IMR-90 (cell line): ENCODE measurements at regions not wholly inside any gene's neighbourhood (a gene's known extent, or its start where the extent isn't known, plus 50 kb on each side); places are given as distances from the start of the nearest gene placed in this dataset.

ENCODE experiments used
- ATAC-seq: fragments of 200-7000 bp; cut with Tn5 transposase; 2 replicates; pipeline ENCODE4 v1.9.1; 2020; ENCODE audit warnings: low read depth, mild to moderate bottlenecking, moderate library complexity
- BruUV-seq: library from RNA; stranded (reverse); fragments of 400-500 nt; replicated peaks from 2 replicates; lab custom pipeline; 2021; lab: Mats Ljungman, UMichigan
- CTCF ChIA-PET: fragments of 300-600 bp; formaldehyde crosslinking; extraction: SDS; loops from one replicate; lab custom pipeline; 2021; ENCODE audit warnings: antibody characterized with exemption; lab: Yijun Ruan, JAX
- POLR2A ChIA-PET: fragments of 300-600 bp; sonication (Branson Sonifier 250); formaldehyde crosslinking; loops from one replicate; lab custom pipeline; 2022; ENCODE audit warnings: antibody characterized with exemption; ENCODE audit not compliant: unreplicated experiment; lab: Charles Lee
- DNase-seq: peaks from one replicate; pipeline ENCODE4 v3.0.0; 2013
- H2AFZ ChIP-seq: replicated peaks from 2 replicates; pipeline ENCODE3; 2013; ENCODE audit warnings: low read length, mild to moderate bottlenecking; ENCODE audit not compliant: poor library complexity
- H2AK5ac ChIP-seq: 2 replicates; pipeline ENCODE4 v1.6.1; 2013; ENCODE audit warnings: low read depth, low read length, inconsistent platforms
- H2AK9ac ChIP-seq: replicated peaks from 2 replicates; pipeline ENCODE3; 2013; ENCODE audit warnings: mild to moderate bottlenecking, low read depth, low read length, moderate library complexity; ENCODE audit not compliant: poor library complexity
- H2BK120ac ChIP-seq: 2 replicates; pipeline ENCODE4 v1.6.1; 2013; ENCODE audit warnings: low read depth, low read length, inconsistent platforms
- H2BK15ac ChIP-seq: 3 replicates; pipeline ENCODE4 v1.6.1; 2013; ENCODE audit warnings: low read depth, low read length, inconsistent platforms
- H2BK20ac ChIP-seq: 2 replicates; pipeline ENCODE4 v1.6.1; 2013; ENCODE audit warnings: low read depth, mild to moderate bottlenecking, inconsistent platforms, low read length, moderate library complexity
- H2BK5ac ChIP-seq: 2 replicates; pipeline ENCODE4 v1.6.1; 2013; ENCODE audit warnings: mild to moderate bottlenecking, low read depth, low read length, inconsistent platforms; ENCODE audit not compliant: poor library complexity, severe bottlenecking
- H3K14ac ChIP-seq: replicated peaks from 2 replicates; pipeline ENCODE4 v1.6.1; 2013; ENCODE audit warnings: low read depth, low read length, inconsistent platforms
- H3K18ac ChIP-seq: 2 replicates; pipeline ENCODE4 v1.6.1; 2013; ENCODE audit warnings: low read depth, low read length, control low read depth
- H3K23ac ChIP-seq: 2 replicates; pipeline ENCODE4 v1.6.1; 2013; ENCODE audit warnings: low read depth, low read length, inconsistent platforms
- H3K27ac ChIP-seq: 2 replicates; pipeline ENCODE4 v1.5.1; 2013; ENCODE audit warnings: mild to moderate bottlenecking, control low read depth, low read length; ENCODE audit not compliant: insufficient read depth
- H3K27me3 ChIP-seq: 2 replicates; pipeline ENCODE4 v1.6.1; 2013; ENCODE audit warnings: low read length; ENCODE audit not compliant: control insufficient read depth, insufficient read depth
- H3K36me3 ChIP-seq: 2 replicates; pipeline ENCODE4 v1.6.1; 2013; ENCODE audit warnings: low read length, mixed read lengths; ENCODE audit not compliant: control insufficient read depth, insufficient read depth
- H3K4ac ChIP-seq: 2 replicates; pipeline ENCODE4 v1.6.1; 2013; ENCODE audit warnings: low read depth, low read length, inconsistent platforms
- H3K4me1 ChIP-seq: 2 replicates; pipeline ENCODE4 v1.6.1; 2013; ENCODE audit warnings: low read length, mixed read lengths; ENCODE audit not compliant: control insufficient read depth, insufficient read depth
- H3K4me2 ChIP-seq: 2 replicates; pipeline ENCODE4 v1.6.1; 2013; ENCODE audit warnings: low read depth, mild to moderate bottlenecking, control low read depth, low read length, moderate library complexity
- H3K4me3 ChIP-seq: 2 replicates; pipeline ENCODE4 v1.5.1; 2013; ENCODE audit warnings: low read depth, mild to moderate bottlenecking, control low read depth, low read length, moderate library complexity; ENCODE audit not compliant: insufficient read depth
- H3K56ac ChIP-seq: 2 replicates; pipeline ENCODE4 v1.6.1; 2013; ENCODE audit warnings: low read length, inconsistent platforms; ENCODE audit not compliant: insufficient read depth; ENCODE audit errors: extremely low read depth
- H3K79me1 ChIP-seq, 2 experiments: 2 replicates each; pipeline ENCODE4 v1.6.1; 2013; ENCODE audit warnings: low read length in 2 of 2, inconsistent platforms in 1 of 2, low read depth in 1 of 2
- H3K9ac ChIP-seq: 2 replicates; pipeline ENCODE4 v1.6.1; 2013; ENCODE audit warnings: low read depth, low read length, control low read depth
- H3K9me1 ChIP-seq: 2 replicates; pipeline ENCODE4 v1.6.1; 2013; ENCODE audit warnings: low read length, inconsistent platforms; ENCODE audit not compliant: insufficient read depth
- H3K9me3 ChIP-seq: 2 replicates; pipeline ENCODE4 v1.6.1; 2013; ENCODE audit warnings: low read length; ENCODE audit not compliant: control insufficient read depth, insufficient read depth
- H4K20me1 ChIP-seq: 2 replicates; pipeline ENCODE4 v1.6.1; 2013; ENCODE audit warnings: low read length, inconsistent platforms; ENCODE audit not compliant: insufficient read depth
- H4K5ac ChIP-seq: 2 replicates; pipeline ENCODE4 v1.6.1; 2013; ENCODE audit warnings: mild to moderate bottlenecking, low read depth, low read length, control low read depth
- H4K8ac ChIP-seq, 2 experiments: 2 replicates each; pipeline ENCODE4 v1.6.1; 2013; ENCODE audit warnings: low read depth in 2 of 2, low read length in 2 of 2, control low read depth in 1 of 2, inconsistent platforms in 1 of 2
- H4K91ac ChIP-seq: 2 replicates; pipeline ENCODE4 v1.6.1; 2013; ENCODE audit warnings: low read depth, low read length, inconsistent platforms; ENCODE audit not compliant: insufficient read depth
- BHLHE40 ChIP-seq: fragments of 150-350 bp; IDR thresholded peaks from 2 replicates; pipeline ENCODE4 v1.6.1; 2016; ENCODE audit warnings: mild to moderate bottlenecking, low read depth, low read length
- CEBPB ChIP-seq: IDR thresholded peaks from 2 replicates; pipeline ENCODE4 v1.6.1; 2012; ENCODE audit warnings: low read depth, low read length, improper control_type of control experiment
- CHD1 ChIP-seq: IDR thresholded peaks from 2 replicates; pipeline ENCODE4 v1.6.1; 2012; ENCODE audit warnings: low read depth, low read length, improper control_type of control experiment
- FOS ChIP-seq: fragments of 150-350 bp; IDR thresholded peaks from 2 replicates; pipeline ENCODE4 v1.6.1; 2016; ENCODE audit warnings: low read depth, low read length
- MAFK ChIP-seq: IDR thresholded peaks from 2 replicates; pipeline ENCODE4 v1.6.1; 2012; ENCODE audit warnings: low read depth, low read length, improper control_type of control experiment
- MAZ ChIP-seq: IDR thresholded peaks from 2 replicates; pipeline ENCODE4 v1.6.1; 2012; ENCODE audit warnings: low read depth, mild to moderate bottlenecking, low read length, improper control_type of control experiment, moderate library complexity, borderline replicate concordance
- MXI1 ChIP-seq: IDR thresholded peaks from 2 replicates; pipeline ENCODE4 v1.6.1; 2012; ENCODE audit warnings: low read depth, mild to moderate bottlenecking, low read length, moderate library complexity, borderline replicate concordance
- NFE2L2 ChIP-seq: fragments of 150-350 bp; IDR thresholded peaks from 2 replicates; pipeline ENCODE4 v1.6.1; 2016; ENCODE audit warnings: low read depth, mild to moderate bottlenecking, low read length
- POLR2A ChIP-seq: IDR thresholded peaks from 2 replicates; pipeline ENCODE4 v1.6.1; 2012; ENCODE audit warnings: mild to moderate bottlenecking, low read depth, low read length
- RAD21 ChIP-seq: IDR thresholded peaks from 2 replicates; pipeline ENCODE4 v1.6.1; 2012; ENCODE audit warnings: low read length, improper control_type of control experiment
- RCOR1 ChIP-seq: IDR thresholded peaks from 2 replicates; pipeline ENCODE4 v1.6.1; 2012; ENCODE audit warnings: mild to moderate bottlenecking, low read length, improper control_type of control experiment; ENCODE audit not compliant: insufficient replicate concordance
- RFX5 ChIP-seq: IDR thresholded peaks from 2 replicates; pipeline ENCODE4 v1.8.0; 2012; ENCODE audit warnings: low read depth, mild to moderate bottlenecking, low read length, moderate library complexity
- SMC3 ChIP-seq: fragments of 150-350 bp; IDR thresholded peaks from 2 replicates; pipeline ENCODE4 v1.6.1; 2016; ENCODE audit warnings: low read depth, mild to moderate bottlenecking, antibody characterized with exemption, low read length, moderate library complexity
- WGBS, 2 experiments: methylation state at CpG; one replicate each; pipeline versions ENCODE4 v1.1.5 to v1.1.7; 2013; ENCODE audit warnings: missing lambda C conversion rate in 2 of 2; ENCODE audit not compliant: insufficient read length in 1 of 2; ENCODE audit errors: extremely low coverage in 2 of 2; 5-methylcytosine and 5-hydroxymethylcytosine counted together
- dilution Hi-C: fragments of 300-500 bp; cut with HindIII; formaldehyde crosslinking; loops from one replicate; pipeline ENCODE4 v1.14.3; 2018; ENCODE audit warnings: low sequenced_read_pairs; ENCODE audit not compliant: unreplicated experiment
- in situ Hi-C: fragments of 300-500 bp; cut with MboI; formaldehyde crosslinking; loops from 3 replicates; pipeline ENCODE4 v1.14.3; 2019; ENCODE audit warnings: low sequenced_read_pairs, inconsistent platforms, mixed read lengths
- intact Hi-C: fragments of 100-400 bp; cut with micrococcal nuclease; formaldehyde crosslinking; loops from 2 replicates; pipeline ENCODE4 v1.10.0; 2022
- TF ChIP-seq, protein P1 (sequence below): fragments of 150-350 bp; IDR thresholded peaks from 2 replicates; pipeline ENCODE4 v1.6.1; 2017; ENCODE audit warnings: mild to moderate bottlenecking, antibody characterized with exemption, low read length, low read depth
- TF ChIP-seq, protein P2 (sequence below): fragments of 150-350 bp; IDR thresholded peaks from 2 replicates; pipeline ENCODE4 v1.6.1; 2016; ENCODE audit warnings: low read depth, mild to moderate bottlenecking, low read length, moderate library complexity, borderline replicate concordance
- TF ChIP-seq, protein P3 (sequence below): conservative IDR thresholded peaks from 2 replicates; pipeline ENCODE4 v1.5.1; 2012; ENCODE audit warnings: mild to moderate bottlenecking, low read depth, low read length, improper control_type of control experiment

DNA sequence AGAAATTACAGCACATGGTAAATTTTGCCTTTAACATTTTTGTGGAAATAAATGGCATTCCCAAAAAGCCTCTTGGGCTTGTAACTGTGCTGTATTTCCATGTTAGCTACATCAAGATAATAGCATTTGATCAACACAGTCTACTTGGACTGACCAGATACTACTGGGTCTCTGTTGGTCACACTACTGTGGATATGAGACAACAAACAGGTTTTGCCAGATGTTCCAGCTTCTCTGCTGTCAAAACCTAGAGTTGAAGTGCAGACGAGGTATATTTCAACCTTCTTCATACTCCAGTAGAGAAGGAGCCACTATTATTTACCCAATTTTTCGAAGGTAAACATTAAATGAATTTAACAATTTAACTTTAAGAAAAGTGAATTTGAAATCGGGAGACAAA is 284.7 kb upstream of the CITED2 start:
- no peaks in the 10 kb centered on the region for H3K27me3 ChIP-seq
- dilution Hi-C loops (no loop called here), in situ Hi-C loops (no loop called here), intact Hi-C loops (no loop called here)
- ChIA-PET CTCF (no interaction called here), POLR2A (no interaction called here)
- H2BK120ac ChIP-seq = no peak overlapping the region
- H2AFZ ChIP-seq = no peak overlapping the region
- no peak overlapping the region for H3K4me2 ChIP-seq
- H2AK5ac ChIP-seq = no peak overlapping the region
- H3K56ac ChIP-seq = no peak overlapping the region
- H3K4me1 ChIP-seq = no peaks in the 10 kb centered on the region
- H3K9ac ChIP-seq = no peak overlapping the region
- H3K18ac ChIP-seq = no peak overlapping the region
- no peaks in the 10 kb centered on the region for H3K36me3 ChIP-seq
- ATAC-seq (no peak), DNase-seq (no peak)
- H4K91ac ChIP-seq = no peak overlapping the region
- no peaks in the 10 kb centered on the region for H4K20me1 ChIP-seq
- TF ChIP-seq, protein P1, sequence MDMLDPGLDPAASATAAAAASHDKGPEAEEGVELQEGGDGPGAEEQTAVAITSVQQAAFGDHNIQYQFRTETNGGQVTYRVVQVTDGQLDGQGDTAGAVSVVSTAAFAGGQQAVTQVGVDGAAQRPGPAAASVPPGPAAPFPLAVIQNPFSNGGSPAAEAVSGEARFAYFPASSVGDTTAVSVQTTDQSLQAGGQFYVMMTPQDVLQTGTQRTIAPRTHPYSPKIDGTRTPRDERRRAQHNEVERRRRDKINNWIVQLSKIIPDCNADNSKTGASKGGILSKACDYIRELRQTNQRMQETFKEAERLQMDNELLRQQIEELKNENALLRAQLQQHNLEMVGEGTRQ = no peak
- TF ChIP-seq POLR2A = no peak
- TF ChIP-seq FOS = no peak
- no peak for TF ChIP-seq CEBPB
- TF ChIP-seq MAZ = no peak
- no peak for TF ChIP-seq RCOR1
- TF ChIP-seq RFX5 = no peak
- TF ChIP-seq, protein P2, sequence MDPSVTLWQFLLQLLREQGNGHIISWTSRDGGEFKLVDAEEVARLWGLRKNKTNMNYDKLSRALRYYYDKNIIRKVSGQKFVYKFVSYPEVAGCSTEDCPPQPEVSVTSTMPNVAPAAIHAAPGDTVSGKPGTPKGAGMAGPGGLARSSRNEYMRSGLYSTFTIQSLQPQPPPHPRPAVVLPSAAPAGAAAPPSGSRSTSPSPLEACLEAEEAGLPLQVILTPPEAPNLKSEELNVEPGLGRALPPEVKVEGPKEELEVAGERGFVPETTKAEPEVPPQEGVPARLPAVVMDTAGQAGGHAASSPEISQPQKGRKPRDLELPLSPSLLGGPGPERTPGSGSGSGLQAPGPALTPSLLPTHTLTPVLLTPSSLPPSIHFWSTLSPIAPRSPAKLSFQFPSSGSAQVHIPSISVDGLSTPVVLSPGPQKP = no peak
- no peak for TF ChIP-seq MAFK
- no peak for TF ChIP-seq NFE2L2
- TF ChIP-seq, protein P3, sequence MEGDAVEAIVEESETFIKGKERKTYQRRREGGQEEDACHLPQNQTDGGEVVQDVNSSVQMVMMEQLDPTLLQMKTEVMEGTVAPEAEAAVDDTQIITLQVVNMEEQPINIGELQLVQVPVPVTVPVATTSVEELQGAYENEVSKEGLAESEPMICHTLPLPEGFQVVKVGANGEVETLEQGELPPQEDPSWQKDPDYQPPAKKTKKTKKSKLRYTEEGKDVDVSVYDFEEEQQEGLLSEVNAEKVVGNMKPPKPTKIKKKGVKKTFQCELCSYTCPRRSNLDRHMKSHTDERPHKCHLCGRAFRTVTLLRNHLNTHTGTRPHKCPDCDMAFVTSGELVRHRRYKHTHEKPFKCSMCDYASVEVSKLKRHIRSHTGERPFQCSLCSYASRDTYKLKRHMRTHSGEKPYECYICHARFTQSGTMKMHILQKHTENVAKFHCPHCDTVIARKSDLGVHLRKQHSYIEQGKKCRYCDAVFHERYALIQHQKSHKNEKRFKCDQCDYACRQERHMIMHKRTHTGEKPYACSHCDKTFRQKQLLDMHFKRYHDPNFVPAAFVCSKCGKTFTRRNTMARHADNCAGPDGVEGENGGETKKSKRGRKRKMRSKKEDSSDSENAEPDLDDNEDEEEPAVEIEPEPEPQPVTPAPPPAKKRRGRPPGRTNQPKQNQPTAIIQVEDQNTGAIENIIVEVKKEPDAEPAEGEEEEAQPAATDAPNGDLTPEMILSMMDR = no peak
- TF ChIP-seq BHLHE40 = no peak
- TF ChIP-seq SMC3 = no peak
- no peak for TF ChIP-seq RAD21
- no peak for TF ChIP-seq MXI1
- no peak for TF ChIP-seq CHD1
- no peak overlapping the region for H4K8ac ChIP-seq
- no peaks in the 10 kb centered on the region for H3K9me1 ChIP-seq
- H3K79me1 ChIP-seq = no peaks in the 10 kb centered on the region
- no peak overlapping the region for H2BK20ac ChIP-seq
- H2AK9ac ChIP-seq = no peak overlapping the region
- no peak overlapping the region for H4K5ac ChIP-seq
- BruUV-seq = no TSS peak
- no peak overlapping the region for H2BK5ac ChIP-seq
- H3K27ac ChIP-seq = no peak overlapping the region
- no peak overlapping the region for H3K14ac ChIP-seq
- no CpG with 5 or more reads among the region's 3 CpGs for WGBS, 2 experiments
- H3K9me3 ChIP-seq = no peaks in the 10 kb centered on the region
- no peak overlapping the region for H3K23ac ChIP-seq
- H3K4me3 ChIP-seq = no peak overlapping the region
- H2BK15ac ChIP-seq = no peak overlapping the region
- no peak overlapping the region for H3K4ac ChIP-seq
